HG03460 (cell line): ENCODE measurements at regions not wholly inside any gene's neighbourhood (a gene's known extent, or its start where the extent isn't known, plus 50 kb on each side); places are given as distances from the start of the nearest gene placed in this dataset.

ENCODE experiments used
- ATAC-seq: cut with Tn5 transposase; IDR thresholded peaks from one replicate; pipeline ENCODE4 v1.9.1; 2021; ENCODE audit not compliant: unreplicated experiment

- no peak for ATAC-seq
Observed at GRCh38 chr11:109153836-109154235, 268.2 kb upstream of the C11orf87 start.

DNA sequence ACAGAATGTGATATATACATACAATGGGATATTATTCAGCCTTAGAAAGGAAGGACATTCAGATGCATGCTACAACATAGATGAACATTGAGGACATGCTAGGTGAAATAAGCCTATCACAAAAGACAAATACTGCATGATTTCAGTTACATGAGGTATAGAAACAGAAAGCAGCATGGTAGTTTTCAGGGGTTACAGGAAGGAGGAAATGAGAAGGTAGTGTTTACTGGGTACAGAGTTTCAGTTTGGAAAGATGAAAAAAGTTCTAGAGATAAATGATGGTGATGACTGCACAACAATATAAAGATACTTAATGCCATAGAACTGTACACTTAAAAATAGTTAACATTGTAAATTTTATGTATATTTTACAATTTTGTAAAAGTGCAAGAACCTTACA lies 266.7 kb upstream of the C11orf87 start:
- ATAC-seq: peak; percentile 74

- no peak for ATAC-seq
Observed at GRCh38 chr11:109165035-109165434, 257.0 kb upstream of the C11orf87 start.

GRCh38 chr11:109166441-109166840 lies 255.5 kb upstream of the C11orf87 start:
- ATAC-seq: no peak

DNA sequence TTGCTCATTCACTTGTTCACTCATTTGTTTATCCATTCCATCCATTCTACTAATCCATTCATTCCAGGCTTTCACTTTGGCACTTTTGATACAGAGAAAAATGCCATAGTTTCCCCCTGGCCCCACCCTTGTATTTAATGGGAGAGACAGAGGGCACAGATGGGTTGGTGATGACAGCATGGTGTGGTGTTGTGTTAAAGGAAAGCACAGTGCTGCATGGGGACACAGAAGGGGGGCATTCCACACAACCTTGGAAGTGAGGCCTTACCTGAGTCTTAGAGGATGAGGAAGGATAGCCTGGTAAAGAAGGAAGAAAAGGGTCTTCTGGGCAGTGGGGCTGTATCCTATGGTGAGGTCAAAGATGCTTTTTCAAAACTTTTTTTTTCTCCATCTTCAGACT lies 248.5 kb upstream of the C11orf87 start:
- ATAC-seq: no peak

DNA sequence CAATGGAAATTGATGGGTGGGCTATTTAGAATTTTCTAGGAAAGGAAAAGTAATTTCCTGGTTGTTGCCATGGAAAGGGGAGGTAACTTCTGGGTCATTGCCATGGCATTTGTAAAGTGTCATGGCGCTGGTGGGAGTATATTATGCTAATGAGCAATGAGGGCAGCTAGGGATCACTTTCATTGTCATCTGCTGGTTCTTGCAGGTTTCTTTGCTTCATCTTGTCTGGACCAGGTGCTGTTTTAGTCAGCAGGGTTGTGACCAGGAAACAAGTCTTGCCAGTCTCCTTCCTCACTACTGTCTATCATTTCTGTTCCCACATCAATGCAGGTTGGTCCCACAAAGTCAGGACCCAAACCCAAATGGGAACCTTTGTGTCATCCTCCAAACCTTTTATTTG lies 237.6 kb upstream of the C11orf87 start:
- ATAC-seq: no peak

DNA sequence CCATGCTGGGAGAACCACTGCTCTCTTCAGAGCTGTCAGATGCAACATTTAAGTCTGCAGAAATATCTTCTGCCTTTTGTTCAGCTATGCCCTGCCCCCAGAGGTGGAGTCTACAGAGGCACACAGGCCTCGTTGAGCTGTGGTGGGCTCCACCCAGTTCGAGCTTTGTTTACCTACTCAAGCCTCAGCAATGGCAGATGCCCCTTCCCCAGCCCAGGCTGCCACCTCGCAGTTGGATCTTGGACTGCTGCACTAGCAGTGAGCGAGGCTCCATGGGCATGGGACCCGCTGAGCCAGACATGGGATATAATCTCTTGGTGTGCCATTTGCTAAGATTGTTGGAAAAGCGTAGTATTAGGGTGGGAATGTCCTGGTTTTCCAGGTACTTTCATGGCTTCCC lies 229.1 kb upstream of the C11orf87 start:
- ATAC-seq: no peak

DNA sequence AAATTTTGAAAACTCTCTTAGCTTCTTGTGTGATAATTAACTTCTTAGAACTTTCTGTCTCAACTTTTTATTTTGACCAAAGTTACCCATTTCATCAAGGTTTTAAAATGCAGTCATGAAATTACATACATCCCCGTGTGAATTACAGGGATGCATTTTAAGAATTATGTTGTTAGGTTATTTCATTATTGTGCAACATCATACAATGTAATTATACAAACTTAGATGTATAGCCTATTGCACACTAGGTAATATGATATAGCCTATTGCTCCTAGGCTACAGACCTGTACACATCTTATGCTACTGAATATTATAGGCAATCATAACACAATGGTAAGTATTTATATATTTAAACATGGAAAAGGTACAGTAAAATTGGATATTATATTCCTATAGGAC lies 228.1 kb upstream of the C11orf87 start:
- no peak for ATAC-seq

DNA sequence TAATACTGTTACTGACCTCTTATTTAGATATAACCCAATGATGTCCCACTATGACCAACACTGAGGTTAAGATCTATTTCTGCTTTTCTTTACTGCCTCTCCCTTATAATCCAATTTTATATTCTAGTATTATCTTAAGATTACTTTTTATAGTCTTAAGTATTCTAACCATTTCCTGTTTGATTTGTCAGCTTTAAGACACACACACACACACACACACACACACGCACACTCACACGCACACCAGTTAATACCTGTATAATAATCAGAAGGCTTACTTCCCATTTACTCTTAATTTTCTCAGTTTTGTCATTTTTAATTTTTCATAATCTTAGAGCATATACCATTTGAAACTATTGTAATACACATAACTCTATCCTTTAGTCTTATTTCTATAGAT lies 226.0 kb upstream of the C11orf87 start:
- no peak for ATAC-seq

DNA sequence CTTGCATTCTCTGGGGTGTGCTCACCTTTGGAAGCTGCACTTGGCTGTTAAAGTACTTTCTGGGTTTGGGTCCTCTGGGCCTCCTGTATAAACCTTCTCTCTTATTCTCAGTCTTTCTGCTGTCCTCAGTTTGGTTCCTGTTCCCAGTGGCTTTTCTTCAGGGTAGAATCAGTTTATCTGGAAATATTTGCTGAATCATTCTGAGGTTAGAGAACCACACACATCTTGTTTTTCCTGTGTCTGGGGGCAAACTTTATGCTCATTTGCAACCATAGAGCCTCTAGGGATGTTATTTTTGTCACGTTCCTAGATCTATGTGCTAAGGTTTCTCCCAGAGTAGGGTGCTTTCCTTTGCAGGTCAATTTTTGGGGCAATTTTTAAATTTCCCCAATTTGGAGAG lies 224.3 kb upstream of the C11orf87 start:
- no peak for ATAC-seq

- ATAC-seq: no peak
Observed at GRCh38 chr11:109203176-109203575, 218.8 kb upstream of the C11orf87 start.

DNA sequence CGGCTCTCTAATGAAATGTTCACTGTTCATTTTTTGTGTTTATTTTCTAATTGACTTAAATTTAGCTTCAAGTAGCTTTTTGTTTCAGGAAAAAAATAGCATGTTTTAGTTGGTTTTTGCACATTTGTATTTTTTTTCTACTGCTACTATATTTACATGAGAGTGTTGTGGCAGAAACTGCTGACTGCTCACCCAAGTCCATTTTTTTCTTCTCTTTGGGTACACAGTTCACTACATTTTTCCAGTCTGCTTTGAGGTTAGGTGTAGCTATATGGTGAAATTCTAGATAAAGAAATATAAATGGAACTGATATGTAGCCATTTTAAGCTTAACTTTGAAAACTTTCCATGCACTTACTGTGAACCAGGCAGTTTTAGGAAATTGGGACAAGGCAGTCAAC lies 216.7 kb upstream of the C11orf87 start:
- ATAC-seq: no peak

GRCh38 chr11:109208121-109208520 lies 213.9 kb upstream of the C11orf87 start:
- ATAC-seq: no peak

DNA sequence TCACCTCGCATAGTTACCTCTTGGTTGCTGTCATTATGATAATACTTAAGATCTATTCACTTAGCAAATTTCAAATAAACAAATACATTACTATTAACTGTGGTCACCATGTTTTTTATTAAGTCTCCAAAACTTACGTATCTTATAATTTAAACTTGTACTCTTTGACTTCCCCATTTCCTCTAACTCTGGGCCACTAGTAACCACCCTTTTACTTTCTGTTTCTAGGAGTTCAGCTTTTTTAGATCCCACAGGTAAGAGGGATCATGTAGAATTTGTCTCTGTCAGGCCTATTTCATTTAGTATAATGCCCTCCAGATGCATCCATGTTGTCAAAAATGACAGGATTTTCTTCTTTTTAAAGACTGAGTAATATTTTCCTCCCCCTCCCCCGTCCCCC lies 212.4 kb upstream of the C11orf87 start:
- no peak for ATAC-seq

DNA sequence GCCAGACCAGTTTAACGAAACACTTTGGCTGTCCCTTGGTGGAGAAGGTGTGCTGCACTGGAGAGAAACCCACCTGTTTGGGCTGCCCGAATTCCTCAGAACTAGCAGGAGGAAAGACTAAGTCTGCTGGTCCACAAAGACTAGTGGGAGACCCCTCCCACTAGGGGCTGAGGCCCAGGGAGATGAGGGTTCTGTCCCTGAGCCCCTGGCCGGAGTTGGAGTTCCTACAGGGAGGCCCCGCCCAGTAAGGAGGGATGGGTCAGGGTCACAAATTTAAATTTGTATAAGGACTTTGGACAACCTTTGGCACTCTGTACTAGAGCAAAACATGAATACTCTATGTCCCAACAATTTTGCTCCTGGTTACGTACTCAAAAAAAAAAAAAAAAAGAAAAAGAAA lies 200.8 kb upstream of the C11orf87 start:
- no peak for ATAC-seq

DNA sequence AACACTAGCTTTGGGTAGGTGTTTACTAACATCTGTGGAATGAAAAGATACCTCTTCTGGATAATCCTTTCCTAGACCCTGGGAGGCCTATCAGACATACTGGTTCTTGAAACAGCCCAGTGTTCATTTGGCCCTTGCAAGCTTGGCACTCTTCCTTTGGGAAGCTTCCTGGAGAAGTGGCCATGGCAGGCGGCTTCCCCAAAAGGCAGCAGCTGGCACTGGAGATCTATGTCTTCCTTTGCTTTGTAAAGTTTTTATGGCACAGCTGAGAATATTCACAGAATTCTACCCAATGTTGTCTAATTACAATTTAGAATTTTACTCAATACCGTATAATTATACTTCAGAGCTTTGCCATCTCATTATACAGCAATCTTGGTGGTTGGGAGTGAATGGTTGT lies 199.2 kb upstream of the C11orf87 start:
- ATAC-seq: no peak

DNA sequence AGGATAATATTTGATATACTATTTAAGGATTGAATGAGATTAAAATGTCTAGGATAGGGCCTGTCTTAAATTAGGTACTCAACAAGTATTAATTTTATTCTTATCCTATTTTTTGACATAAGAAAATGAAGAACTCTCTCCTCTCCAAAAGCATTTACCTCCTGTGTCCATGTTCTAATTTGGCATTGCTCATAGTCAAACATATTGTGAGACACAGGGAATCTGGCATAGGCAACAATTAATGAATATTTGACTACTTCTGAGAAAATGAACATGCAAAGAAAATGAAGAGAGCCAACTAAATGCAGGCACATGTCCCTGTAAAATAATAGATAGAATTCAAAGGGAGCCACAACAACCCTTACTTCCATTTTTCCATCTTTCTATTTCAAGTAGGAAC lies 198.5 kb upstream of the C11orf87 start:
- no peak for ATAC-seq

GRCh38 chr11:109229682-109230081 lies 192.3 kb upstream of the C11orf87 start:
- no peak for ATAC-seq

DNA sequence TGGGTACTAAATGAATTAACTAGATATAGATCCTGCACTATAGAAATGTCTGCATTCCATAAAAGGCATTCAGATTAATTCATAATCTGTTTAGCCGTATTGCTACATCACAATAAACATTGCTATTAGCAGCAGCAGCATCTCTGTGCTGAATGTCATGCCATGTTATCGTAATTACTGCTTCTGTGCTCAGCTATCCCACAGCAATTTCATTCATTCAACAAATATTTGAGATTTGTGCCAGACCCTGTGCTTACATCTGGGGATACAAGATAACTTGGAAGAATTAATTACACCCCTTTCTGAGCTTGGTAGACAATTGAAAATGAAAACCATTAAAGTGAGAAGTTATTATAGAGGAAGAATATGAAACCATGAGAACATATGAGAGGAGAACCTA lies 185.8 kb upstream of the C11orf87 start:
- no peak for ATAC-seq

DNA sequence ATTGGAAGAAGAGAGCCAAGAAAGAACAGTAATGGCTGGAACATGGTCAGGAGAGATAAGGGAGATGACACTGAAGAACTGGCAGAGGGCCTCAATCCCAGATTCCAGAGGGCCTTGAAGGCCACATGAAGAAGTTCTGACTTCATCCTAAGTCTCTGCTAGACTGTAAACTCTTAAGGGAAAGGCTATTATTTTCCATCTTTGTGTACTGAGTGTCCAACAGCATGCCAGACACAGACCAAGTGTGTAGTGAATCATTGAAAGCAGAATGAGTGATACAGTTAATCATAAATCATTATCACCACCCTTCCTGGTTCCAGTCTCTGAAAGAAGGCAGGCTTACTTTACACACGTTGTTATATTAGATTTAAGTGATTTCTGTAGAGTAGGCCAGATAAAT lies 185.3 kb upstream of the C11orf87 start:
- ATAC-seq: no peak

- no peak for ATAC-seq
Observed at GRCh38 chr11:109237636-109238035, 184.4 kb upstream of the C11orf87 start.

DNA sequence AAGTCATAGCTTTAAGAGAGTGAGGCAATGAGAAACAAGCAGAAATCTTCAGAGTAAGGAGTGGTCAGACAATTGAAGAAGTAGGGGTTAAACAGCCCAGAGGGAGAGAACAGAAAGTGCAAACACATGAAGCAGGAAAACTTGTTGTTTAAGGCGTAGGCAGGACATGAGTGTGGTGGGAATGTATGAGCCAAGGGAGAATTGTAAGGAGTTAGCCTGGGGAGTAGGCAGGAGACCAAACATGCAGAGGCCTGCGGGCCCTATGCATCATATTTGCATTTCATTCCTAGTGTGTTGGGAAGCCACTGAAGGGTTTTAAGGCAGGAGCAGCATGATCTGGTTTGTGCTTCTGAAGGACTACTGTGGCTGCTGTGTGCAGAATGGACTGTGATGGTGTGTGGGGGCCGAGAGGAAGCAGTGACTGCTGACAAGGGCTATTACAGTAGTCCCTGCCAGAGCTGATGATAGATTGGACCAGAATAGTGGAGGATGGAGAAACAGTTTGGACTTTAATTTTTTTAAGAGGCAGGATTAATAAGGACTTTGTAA lies 179.9 kb upstream of the C11orf87 start:
- no peak for ATAC-seq

DNA sequence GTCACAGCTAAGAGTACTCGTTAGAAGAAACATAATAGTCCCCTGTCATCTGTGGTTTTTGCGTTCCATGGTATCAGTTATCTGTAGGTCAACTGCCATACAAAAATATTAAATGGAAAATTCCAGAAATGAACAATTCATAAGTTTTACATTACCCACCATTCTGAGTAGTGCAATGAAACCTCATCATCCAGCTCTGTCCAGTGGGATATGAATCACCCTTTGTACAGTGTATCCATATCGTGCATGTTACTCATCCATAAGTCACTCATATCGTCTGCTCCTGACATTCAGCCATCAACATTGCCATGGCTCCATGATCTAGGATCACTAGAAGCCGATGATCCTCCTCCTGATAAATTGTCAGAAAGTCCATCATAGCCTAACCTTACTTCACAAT lies 174.9 kb upstream of the C11orf87 start:
- ATAC-seq: no peak

DNA sequence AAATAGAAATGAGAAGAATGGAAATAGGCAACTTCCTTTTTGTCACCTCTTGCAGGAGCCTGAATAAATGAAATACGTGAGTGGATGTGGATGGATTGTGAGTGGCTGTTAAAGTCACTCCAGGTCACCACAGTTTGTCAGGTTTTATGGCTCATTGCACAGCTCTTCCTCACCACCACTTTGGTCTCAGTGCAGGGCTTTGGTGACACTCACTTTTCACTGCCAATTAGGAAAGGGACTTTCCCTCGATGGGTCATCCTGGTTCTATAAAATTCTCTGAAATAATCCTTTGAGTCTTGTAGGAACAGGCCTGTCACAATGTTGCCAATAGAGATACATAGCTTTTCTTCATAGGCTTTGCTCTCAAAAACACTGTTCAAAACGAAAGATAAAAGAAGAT lies 172.4 kb upstream of the C11orf87 start:
- ATAC-seq: no peak
